ENCODE measurements at regions not wholly inside any gene's neighbourhood (a gene's known extent, or its start where the extent isn't known, plus 50 kb on each side); places are given as distances from the start of the nearest gene placed in this dataset.

DNA sequence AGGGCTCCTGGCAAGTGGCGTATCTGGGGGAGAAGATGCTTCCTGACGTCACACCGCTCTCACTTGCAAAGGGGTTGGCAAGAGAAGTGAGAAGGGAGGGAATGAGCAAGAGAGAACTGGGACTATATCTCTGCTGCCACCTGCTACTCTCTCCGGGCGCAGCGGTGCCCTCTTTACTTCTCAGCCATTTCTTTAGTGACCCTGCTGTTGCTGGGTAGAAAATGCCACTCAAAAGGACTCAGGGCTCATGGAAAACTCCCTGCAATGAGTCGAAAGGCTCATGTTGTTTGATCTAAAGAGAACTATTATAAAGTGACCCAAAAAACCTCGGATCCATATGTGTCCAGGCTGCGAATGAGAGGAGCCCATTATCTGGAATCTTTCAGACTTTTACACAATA lies 401.8 kb downstream of the SAMD5 start:
- in situ Hi-C loops (cut with MboI; ENCODE audit: low sequenced_read_pairs) (no loop called here), dilution Hi-C loops (cut with HindIII; ENCODE audit: low sequenced_read_pairs, unreplicated experiment) (no loop called here), intact Hi-C loops (cut with micrococcal nuclease) (no loop called here)
- Histone ChIP-seq H2AFZ (replicated peaks; ENCODE audit: low read length, poor library complexity) (no peak overlapping the region), H2AK5ac (ENCODE audit: low read depth, low read length) (no peak overlapping the region), H4K20me1 (ENCODE audit: insufficient read depth, low read length) (no peaks in the 10 kb centered on the region), H3K4ac (ENCODE audit: low read depth, low read length) (no peak overlapping the region), H3K9ac (ENCODE audit: low read depth, low read length) (no peak overlapping the region), H3K9me3 (ENCODE audit: control insufficient read depth, insufficient read depth, low read length) (no peaks in the 10 kb centered on the region), H3K14ac (replicated peaks; ENCODE audit: low read depth, low read length) (no peak overlapping the region), H3K9me1 (ENCODE audit: insufficient read depth, low read length) (no peaks in the 10 kb centered on the region), H3K4me2 (ENCODE audit: low read depth, low read length) (no peak overlapping the region), H2BK120ac (ENCODE audit: low read depth, low read length) (no peak overlapping the region), H3K4me3 (ENCODE audit: insufficient read depth, low read depth, low read length) (no peak overlapping the region), H3K4me1 (ENCODE audit: control insufficient read depth, insufficient read depth, low read length) (no peaks in the 10 kb centered on the region), H4K8ac (ENCODE audit: low read depth in 2 of 2, low read length in 2 of 2) (no peak overlapping the region), H3K56ac (ENCODE audit: extremely low read depth, insufficient read depth, low read length) (no peak overlapping the region), H2BK20ac (ENCODE audit: low read depth, low read length) (no peak overlapping the region), H4K5ac (ENCODE audit: low read depth, low read length) (no peak overlapping the region), H3K27ac (ENCODE audit: insufficient read depth, low read length) (no peak overlapping the region), H3K36me3 (ENCODE audit: control insufficient read depth, insufficient read depth, low read length) (no peaks in the 10 kb centered on the region), H3K79me1 (ENCODE audit: low read depth in 1 of 2, low read length in 2 of 2) (no peaks in the 10 kb centered on the region), H2BK5ac (ENCODE audit: low read depth, low read length, poor library complexity, severe bottlenecking) (no peak overlapping the region), H3K18ac (ENCODE audit: low read depth, low read length) (no peak overlapping the region), H3K27me3 (ENCODE audit: control insufficient read depth, insufficient read depth, low read length) (no peaks in the 10 kb centered on the region), H4K91ac (ENCODE audit: insufficient read depth, low read depth, low read length) (no peak overlapping the region), H2AK9ac (replicated peaks; ENCODE audit: low read depth, low read length, poor library complexity) (no peak overlapping the region), H3K23ac (ENCODE audit: low read depth, low read length) (no peak overlapping the region), H2BK15ac (ENCODE audit: low read depth, low read length) (no peak overlapping the region)
- TF ChIP-seq RAD21 (IDR thresholded peaks at IDR 0.05; ENCODE audit: low read length) (no peak), SMC3 (IDR thresholded peaks at IDR 0.05; ENCODE audit: low read depth, low read length) (no peak), RFX5 (IDR thresholded peaks at IDR 0.05; ENCODE audit: low read depth, low read length) (no peak), RCOR1 (IDR thresholded peaks at IDR 0.05; ENCODE audit: insufficient replicate concordance, low read length) (no peak), NFE2L2 (IDR thresholded peaks at IDR 0.05; ENCODE audit: low read depth, low read length) (no peak), CEBPB (IDR thresholded peaks at IDR 0.05; ENCODE audit: low read depth, low read length) (no peak), MAZ (IDR thresholded peaks at IDR 0.05; ENCODE audit: borderline replicate concordance, low read depth, low read length) (no peak), POLR2A (IDR thresholded peaks at IDR 0.05; ENCODE audit: low read depth, low read length) (no peak), FOS (IDR thresholded peaks at IDR 0.05; ENCODE audit: low read depth, low read length) (no peak), MAFK (IDR thresholded peaks at IDR 0.05; ENCODE audit: low read depth, low read length) (no peak), BHLHE40 (IDR thresholded peaks at IDR 0.05; ENCODE audit: low read depth, low read length) (no peak), MXI1 (IDR thresholded peaks at IDR 0.05; ENCODE audit: borderline replicate concordance, low read depth, low read length) (no peak), CHD1 (IDR thresholded peaks at IDR 0.05; ENCODE audit: low read depth, low read length) (no peak)
- TF ChIP-seq, protein P1, sequence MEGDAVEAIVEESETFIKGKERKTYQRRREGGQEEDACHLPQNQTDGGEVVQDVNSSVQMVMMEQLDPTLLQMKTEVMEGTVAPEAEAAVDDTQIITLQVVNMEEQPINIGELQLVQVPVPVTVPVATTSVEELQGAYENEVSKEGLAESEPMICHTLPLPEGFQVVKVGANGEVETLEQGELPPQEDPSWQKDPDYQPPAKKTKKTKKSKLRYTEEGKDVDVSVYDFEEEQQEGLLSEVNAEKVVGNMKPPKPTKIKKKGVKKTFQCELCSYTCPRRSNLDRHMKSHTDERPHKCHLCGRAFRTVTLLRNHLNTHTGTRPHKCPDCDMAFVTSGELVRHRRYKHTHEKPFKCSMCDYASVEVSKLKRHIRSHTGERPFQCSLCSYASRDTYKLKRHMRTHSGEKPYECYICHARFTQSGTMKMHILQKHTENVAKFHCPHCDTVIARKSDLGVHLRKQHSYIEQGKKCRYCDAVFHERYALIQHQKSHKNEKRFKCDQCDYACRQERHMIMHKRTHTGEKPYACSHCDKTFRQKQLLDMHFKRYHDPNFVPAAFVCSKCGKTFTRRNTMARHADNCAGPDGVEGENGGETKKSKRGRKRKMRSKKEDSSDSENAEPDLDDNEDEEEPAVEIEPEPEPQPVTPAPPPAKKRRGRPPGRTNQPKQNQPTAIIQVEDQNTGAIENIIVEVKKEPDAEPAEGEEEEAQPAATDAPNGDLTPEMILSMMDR (conservative IDR thresholded peaks at IDR 0.05; ENCODE audit: low read depth, low read length), result no peak
- TF ChIP-seq, protein P2, sequence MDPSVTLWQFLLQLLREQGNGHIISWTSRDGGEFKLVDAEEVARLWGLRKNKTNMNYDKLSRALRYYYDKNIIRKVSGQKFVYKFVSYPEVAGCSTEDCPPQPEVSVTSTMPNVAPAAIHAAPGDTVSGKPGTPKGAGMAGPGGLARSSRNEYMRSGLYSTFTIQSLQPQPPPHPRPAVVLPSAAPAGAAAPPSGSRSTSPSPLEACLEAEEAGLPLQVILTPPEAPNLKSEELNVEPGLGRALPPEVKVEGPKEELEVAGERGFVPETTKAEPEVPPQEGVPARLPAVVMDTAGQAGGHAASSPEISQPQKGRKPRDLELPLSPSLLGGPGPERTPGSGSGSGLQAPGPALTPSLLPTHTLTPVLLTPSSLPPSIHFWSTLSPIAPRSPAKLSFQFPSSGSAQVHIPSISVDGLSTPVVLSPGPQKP (IDR thresholded peaks at IDR 0.05; ENCODE audit: borderline replicate concordance, low read depth, low read length), result no peak
- TF ChIP-seq, protein P3, sequence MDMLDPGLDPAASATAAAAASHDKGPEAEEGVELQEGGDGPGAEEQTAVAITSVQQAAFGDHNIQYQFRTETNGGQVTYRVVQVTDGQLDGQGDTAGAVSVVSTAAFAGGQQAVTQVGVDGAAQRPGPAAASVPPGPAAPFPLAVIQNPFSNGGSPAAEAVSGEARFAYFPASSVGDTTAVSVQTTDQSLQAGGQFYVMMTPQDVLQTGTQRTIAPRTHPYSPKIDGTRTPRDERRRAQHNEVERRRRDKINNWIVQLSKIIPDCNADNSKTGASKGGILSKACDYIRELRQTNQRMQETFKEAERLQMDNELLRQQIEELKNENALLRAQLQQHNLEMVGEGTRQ (IDR thresholded peaks at IDR 0.05; ENCODE audit: low read depth, low read length), result no peak
- DNase-seq (no peak), ATAC-seq (ENCODE audit: low read depth) (no peak)
- ChIA-PET POLR2A (ENCODE audit: unreplicated experiment) (no interaction called here), CTCF (no interaction called here)
- 100% methylated on average over 1 of the region's 9 CpGs; no CpG with 5 or more reads in 1 of the 2 experiments for WGBS, 2 experiments (ENCODE audit: extremely low coverage in 2 of 2, insufficient read length in 1 of 2)
- no TSS peak for BruUV-seq (replicated peaks)

All from IMR-90 (cell line).